ENCODE measurements at regions not wholly inside any gene's neighbourhood (a gene's known extent, or its start where the extent isn't known, plus 50 kb on each side); places are given as distances from the start of the nearest gene placed in this dataset.
A peak's percentile ranks its signal among the peaks of the same experiment; 100 is the strongest.
"Not testable (repeated sequence)": the region's sequence is repeated elsewhere in the genome, so short reads cannot be mapped to it uniquely, and the experiment has no call there.

DNA sequence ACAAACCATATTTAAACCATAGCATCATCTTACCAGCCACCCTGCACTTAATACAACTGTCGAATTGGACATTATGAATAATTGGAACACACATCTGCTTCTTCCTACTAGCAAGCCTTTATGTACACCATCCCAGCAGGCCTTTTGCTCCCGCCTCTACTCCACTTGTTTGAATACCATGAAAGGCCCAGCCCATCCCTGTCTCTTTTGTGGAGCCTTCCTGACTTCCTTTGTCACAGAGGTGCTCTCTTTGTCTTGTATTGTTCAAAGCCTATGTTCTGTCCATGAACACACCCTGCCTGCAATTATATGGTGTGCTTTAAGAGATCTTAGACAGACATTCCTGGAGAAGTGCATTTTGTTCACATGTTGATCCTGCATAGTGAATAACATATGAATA, 465.7 kb downstream of the DIRAS2 start:
- no peak overlapping the region for H3K4me3 Mint-ChIP-seq
- ChIA-PET POLR2A (no interaction called here), CTCF (no interaction called here)
- intact Hi-C loops (cut with micrococcal nuclease): no loop called here
- no peaks in the 10 kb centered on the region for H3K27me3 Mint-ChIP-seq
- ATAC-seq: no peak
- no peaks in the 10 kb centered on the region for H3K36me3 Mint-ChIP-seq (ENCODE audit: low read depth)
- no peak for DNase-seq
- H3K9me3 Mint-ChIP-seq: no peaks in the 10 kb centered on the region
- no peaks in the 10 kb centered on the region for H3K4me1 Mint-ChIP-seq (ENCODE audit: low read depth)
- TF ChIP-seq, protein P1, sequence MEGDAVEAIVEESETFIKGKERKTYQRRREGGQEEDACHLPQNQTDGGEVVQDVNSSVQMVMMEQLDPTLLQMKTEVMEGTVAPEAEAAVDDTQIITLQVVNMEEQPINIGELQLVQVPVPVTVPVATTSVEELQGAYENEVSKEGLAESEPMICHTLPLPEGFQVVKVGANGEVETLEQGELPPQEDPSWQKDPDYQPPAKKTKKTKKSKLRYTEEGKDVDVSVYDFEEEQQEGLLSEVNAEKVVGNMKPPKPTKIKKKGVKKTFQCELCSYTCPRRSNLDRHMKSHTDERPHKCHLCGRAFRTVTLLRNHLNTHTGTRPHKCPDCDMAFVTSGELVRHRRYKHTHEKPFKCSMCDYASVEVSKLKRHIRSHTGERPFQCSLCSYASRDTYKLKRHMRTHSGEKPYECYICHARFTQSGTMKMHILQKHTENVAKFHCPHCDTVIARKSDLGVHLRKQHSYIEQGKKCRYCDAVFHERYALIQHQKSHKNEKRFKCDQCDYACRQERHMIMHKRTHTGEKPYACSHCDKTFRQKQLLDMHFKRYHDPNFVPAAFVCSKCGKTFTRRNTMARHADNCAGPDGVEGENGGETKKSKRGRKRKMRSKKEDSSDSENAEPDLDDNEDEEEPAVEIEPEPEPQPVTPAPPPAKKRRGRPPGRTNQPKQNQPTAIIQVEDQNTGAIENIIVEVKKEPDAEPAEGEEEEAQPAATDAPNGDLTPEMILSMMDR (IDR thresholded peaks at IDR 0.05): no peak
- no peak overlapping the region for H3K27ac Mint-ChIP-seq

DNA sequence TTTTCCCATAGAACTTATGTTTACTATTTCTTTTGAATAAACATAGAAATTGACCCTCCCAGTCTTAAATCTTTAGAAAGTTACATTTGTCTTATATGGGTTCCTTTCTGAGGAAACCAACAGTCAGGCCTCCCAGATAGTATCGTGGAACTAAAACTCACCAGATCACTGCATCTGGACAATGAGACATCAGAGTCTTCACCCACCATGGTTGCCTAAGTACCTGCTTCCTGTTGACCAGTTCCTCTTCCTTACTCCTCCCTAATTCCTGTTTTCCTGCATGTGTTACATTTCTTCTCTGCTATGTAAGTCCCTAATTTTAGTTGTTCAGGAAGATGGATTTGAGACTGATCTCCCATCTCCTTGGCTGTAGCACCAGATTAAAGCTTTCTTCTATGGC, 462.2 kb downstream of the DIRAS2 start:
- Mint-ChIP-seq H3K4me3 (no peak overlapping the region), H3K36me3 (ENCODE audit: low read depth) (no peaks in the 10 kb centered on the region), H3K27me3 (no peaks in the 10 kb centered on the region), H3K4me1 (ENCODE audit: low read depth) (no peaks in the 10 kb centered on the region), H3K27ac (no peak overlapping the region), H3K9me3 (no peaks in the 10 kb centered on the region)
- POLR2A ChIA-PET: no interaction called here
- CTCF ChIA-PET: no interaction called here
- ATAC-seq (no peak), DNase-seq (no peak)
- TF ChIP-seq, protein P1 (IDR thresholded peaks at IDR 0.05): no peak
- intact Hi-C loops (cut with micrococcal nuclease): no loop called here

DNA sequence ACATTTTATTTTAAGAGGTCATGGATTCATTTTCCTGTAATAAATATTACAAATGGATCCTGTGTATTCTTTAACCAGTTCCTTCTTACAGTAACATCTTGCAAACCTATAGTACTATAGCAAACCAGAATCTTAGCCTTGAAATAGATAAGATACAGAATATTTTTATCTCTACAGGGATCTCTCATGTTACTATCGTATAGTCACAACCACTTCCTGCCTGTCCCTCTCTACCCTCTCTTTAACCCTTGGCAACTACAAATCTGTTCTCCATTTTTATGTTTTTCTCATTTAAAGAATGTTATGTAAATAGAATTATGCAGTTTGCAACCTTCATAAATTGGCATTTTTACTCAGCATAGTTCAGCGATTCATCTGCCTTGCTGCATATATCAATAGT, 454.0 kb downstream of the DIRAS2 start:
- TF ChIP-seq, protein P1 (IDR thresholded peaks at IDR 0.05): no peak
- peaks cover 3% of the 10 kb centered on the region for H3K27me3 Mint-ChIP-seq
- no peak overlapping the region for H3K27ac Mint-ChIP-seq
- H3K4me3 Mint-ChIP-seq: no peak overlapping the region
- POLR2A ChIA-PET: no interaction called here
- H3K9me3 Mint-ChIP-seq: peaks cover 2% of the 10 kb centered on the region
- DNase-seq (no peak), ATAC-seq (no peak)
- CTCF ChIA-PET: no interaction called here
- no peaks in the 10 kb centered on the region for H3K4me1 Mint-ChIP-seq (ENCODE audit: low read depth)
- H3K36me3 Mint-ChIP-seq (ENCODE audit: low read depth): no peaks in the 10 kb centered on the region
- intact Hi-C loops (cut with micrococcal nuclease): no loop called here

DNA sequence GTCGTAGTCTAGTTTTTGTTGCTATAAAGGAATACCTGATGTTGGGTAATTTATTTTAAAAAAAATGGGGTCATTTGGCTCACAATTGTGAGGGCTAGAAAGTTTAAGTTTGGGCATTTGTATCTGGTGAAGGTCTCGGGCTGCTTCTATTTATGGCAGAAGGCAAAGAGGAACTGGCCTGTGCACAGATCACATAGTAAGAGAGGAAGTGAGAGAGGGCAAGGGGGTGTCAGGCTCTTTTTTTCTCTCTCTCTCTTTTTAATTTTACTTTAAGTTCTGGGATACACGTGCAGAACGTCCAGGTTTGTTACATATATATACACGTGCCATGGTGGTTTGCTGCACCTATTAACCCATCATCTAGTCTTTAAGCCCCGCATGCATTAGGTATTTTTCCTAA, 453.3 kb downstream of the DIRAS2 start:
- intact Hi-C loops (cut with micrococcal nuclease): no loop called here
- ChIA-PET POLR2A (no interaction called here), CTCF (no interaction called here)
- Mint-ChIP-seq H3K27me3 (peaks cover 3% of the 10 kb centered on the region), H3K9me3 (peaks cover 2% of the 10 kb centered on the region), H3K4me1 (ENCODE audit: low read depth) (no peaks in the 10 kb centered on the region), H3K27ac (no peak overlapping the region), H3K4me3 (no peak overlapping the region), H3K36me3 (ENCODE audit: low read depth) (no peaks in the 10 kb centered on the region)
- DNase-seq (no peak), ATAC-seq (no peak)
- TF ChIP-seq, protein P1 (IDR thresholded peaks at IDR 0.05): no peak

DNA sequence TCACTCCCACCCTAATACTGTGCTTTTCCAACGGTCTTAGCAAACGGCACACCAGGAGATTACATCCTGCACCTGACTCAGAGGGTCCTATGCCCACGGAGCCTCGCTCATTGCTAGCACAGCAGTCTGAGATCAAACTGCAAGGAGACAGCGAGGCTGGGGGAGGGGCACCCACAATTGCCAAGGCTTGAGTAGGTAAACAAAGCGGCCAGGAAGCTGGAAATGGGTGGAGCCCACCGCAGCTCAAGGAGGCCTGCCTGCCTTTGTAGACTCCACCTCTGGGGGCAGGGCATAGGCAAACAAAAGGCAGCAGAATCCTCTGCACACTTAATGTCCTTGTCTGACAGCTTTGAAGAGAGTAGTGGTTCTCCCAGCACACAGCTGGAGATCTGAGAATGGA, 450.2 kb downstream of the DIRAS2 start:
- peak; percentile 39 for DNase-seq
- H3K4me3 Mint-ChIP-seq; POLR2A ChIA-PET; H3K27me3 Mint-ChIP-seq; H3K36me3 Mint-ChIP-seq (ENCODE audit: low read depth); ATAC-seq; CTCF ChIA-PET; H3K27ac Mint-ChIP-seq; intact Hi-C loops (cut with micrococcal nuclease); H3K9me3 Mint-ChIP-seq; H3K4me1 Mint-ChIP-seq (ENCODE audit: low read depth): not testable (repeated sequence)

DNA sequence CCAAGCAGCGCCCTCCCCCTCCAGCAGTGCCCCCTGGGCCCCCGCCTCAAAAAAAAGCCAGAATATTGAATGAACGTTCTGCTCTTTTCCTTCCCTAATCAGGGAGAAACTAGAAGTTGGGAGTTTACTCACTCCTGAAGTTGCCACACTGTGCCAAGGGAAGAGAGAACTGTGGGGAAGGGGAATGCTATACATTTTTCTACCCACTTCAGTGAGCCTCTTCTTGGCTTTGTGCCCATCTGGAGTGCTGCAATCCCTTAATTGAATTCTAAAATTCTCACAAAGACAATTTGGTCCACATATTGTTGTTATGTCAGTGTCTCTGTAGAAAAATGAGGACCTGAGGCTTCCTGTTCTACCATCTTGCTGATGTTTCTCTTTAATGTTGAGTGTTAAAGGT, 443.7 kb downstream of the DIRAS2 start:
- Mint-ChIP-seq H3K36me3 (ENCODE audit: low read depth) (no peaks in the 10 kb centered on the region), H3K9me3 (peaks cover 6% of the 10 kb centered on the region), H3K27me3 (no peaks in the 10 kb centered on the region), H3K27ac (no peak overlapping the region), H3K4me3 (no peak overlapping the region), H3K4me1 (ENCODE audit: low read depth) (no peaks in the 10 kb centered on the region)
- ATAC-seq (no peak), DNase-seq (no peak)
- POLR2A ChIA-PET: no interaction called here
- TF ChIP-seq, protein P1 (IDR thresholded peaks at IDR 0.05): no peak
- intact Hi-C loops (cut with micrococcal nuclease): no loop called here
- CTCF ChIA-PET: no interaction called here

All from activated CD8-positive, alpha-beta T cell treated with anti-CD3 and anti-CD28 coated beads for 36 hours (primary cell).